ENCODE measurements at regions not wholly inside any gene's neighbourhood (a gene's known extent, or its start where the extent isn't known, plus 50 kb on each side); places are given as distances from the start of the nearest gene placed in this dataset.

- no peak for DNase-seq (ENCODE audit: extremely low read depth, insufficient read length)
- no peaks in the 10 kb centered on the region for H3K36me3 ChIP-seq (ENCODE audit: control insufficient read depth, insufficient read depth, low read length)
- no peak overlapping the region for H3K4me3 ChIP-seq (replicated peaks; ENCODE audit: low read depth, low read length)
- H3K27me3 ChIP-seq (replicated peaks; ENCODE audit: control insufficient read depth, insufficient read depth, low read length), result no peaks in the 10 kb centered on the region
- no peak for TF ChIP-seq CTCF (IDR thresholded peaks at IDR 0.05; ENCODE audit: insufficient read depth, low read length, poor library complexity, severe bottlenecking)
Observed at GRCh38 chr19:30690935-30691818, 319.0 kb downstream of the ZNF536 start.

GRCh38 chr19:30690525-30690924 is 318.3 kb downstream of the ZNF536 start:
- no peak for TF ChIP-seq CTCF (IDR thresholded peaks at IDR 0.05; ENCODE audit: insufficient read depth, low read length, poor library complexity, severe bottlenecking)
- no peak overlapping the region for H3K4me3 ChIP-seq (replicated peaks; ENCODE audit: low read depth, low read length)
- no peak for DNase-seq (ENCODE audit: extremely low read depth, insufficient read length)
- no peaks in the 10 kb centered on the region for H3K27me3 ChIP-seq (replicated peaks; ENCODE audit: control insufficient read depth, insufficient read depth, low read length)
- no peaks in the 10 kb centered on the region for H3K36me3 ChIP-seq (ENCODE audit: control insufficient read depth, insufficient read depth, low read length)

DNA sequence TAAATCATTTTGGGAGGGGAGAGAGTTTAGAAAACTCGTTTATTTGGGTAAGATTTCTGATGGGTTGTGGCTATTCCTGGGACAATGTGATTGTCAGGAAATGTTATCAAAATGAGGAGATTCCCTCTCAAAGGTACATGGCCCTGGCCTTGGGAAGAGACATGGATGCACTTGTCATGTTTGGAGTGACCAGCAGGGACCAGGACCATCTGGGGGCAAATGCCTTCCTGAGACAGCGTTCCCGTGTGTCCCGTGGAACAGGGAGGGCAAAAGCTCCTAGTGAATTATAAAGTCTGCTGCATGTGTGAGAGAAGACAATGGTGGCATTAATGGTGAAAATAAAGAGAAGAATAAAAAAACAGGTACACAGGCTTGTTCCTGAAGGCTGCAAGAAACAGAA is 317.3 kb downstream of the ZNF536 start:
- DNase-seq (ENCODE audit: extremely low read depth, insufficient read length), result no peak
- Histone ChIP-seq H3K36me3 (ENCODE audit: control insufficient read depth, insufficient read depth, low read length) (no peaks in the 10 kb centered on the region), H3K4me3 (replicated peaks; ENCODE audit: low read depth, low read length) (no peak overlapping the region), H3K27me3 (replicated peaks; ENCODE audit: control insufficient read depth, insufficient read depth, low read length) (no peaks in the 10 kb centered on the region)
- no peak for TF ChIP-seq CTCF (IDR thresholded peaks at IDR 0.05; ENCODE audit: insufficient read depth, low read length, poor library complexity, severe bottlenecking)

DNA sequence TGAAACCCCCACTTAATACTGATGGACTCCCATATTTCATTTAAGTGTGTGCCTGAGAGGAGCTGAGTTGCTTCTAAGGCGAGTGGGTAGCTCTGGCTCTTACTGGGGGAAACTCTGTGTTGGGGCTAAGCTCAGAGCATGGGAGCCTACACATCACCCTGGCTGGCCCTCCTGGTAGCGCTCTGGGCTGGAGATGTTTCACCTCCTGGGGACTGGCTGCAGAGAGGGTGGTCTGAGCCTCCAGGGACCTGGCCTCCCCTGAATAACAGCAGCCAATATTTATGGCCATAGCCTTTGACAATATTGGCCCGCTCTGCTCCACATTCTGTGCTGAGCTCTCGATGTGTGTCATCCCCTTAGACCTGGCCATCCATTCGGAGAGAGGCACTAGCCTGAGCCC is 316.5 kb downstream of the ZNF536 start:
- no peak for DNase-seq (ENCODE audit: extremely low read depth, insufficient read length)
- no peaks in the 10 kb centered on the region for H3K27me3 ChIP-seq (replicated peaks; ENCODE audit: control insufficient read depth, insufficient read depth, low read length)
- H3K4me3 ChIP-seq (replicated peaks; ENCODE audit: low read depth, low read length), result no peak overlapping the region
- no peaks in the 10 kb centered on the region for H3K36me3 ChIP-seq (ENCODE audit: control insufficient read depth, insufficient read depth, low read length)
- TF ChIP-seq CTCF (IDR thresholded peaks at IDR 0.05; ENCODE audit: insufficient read depth, low read length, poor library complexity, severe bottlenecking), result no peak

- Histone ChIP-seq H3K4me3 (replicated peaks; ENCODE audit: low read depth, low read length) (no peak overlapping the region), H3K27me3 (replicated peaks; ENCODE audit: control insufficient read depth, insufficient read depth, low read length) (no peaks in the 10 kb centered on the region), H3K36me3 (ENCODE audit: control insufficient read depth, insufficient read depth, low read length) (no peaks in the 10 kb centered on the region)
- no peak for TF ChIP-seq CTCF (IDR thresholded peaks at IDR 0.05; ENCODE audit: insufficient read depth, low read length, poor library complexity, severe bottlenecking)
- DNase-seq (ENCODE audit: extremely low read depth, insufficient read length), result no peak
Observed at GRCh38 chr19:30686826-30687566, 314.8 kb downstream of the ZNF536 start.
